Stimulated activated CD8-positive, alpha-beta memory T cell treated with anti-CD3 and anti-CD28 coated beads, Interleukin-4, amount 100 ng/mL, for 48 hours (primary cell): ENCODE measurements at regions not wholly inside any gene's neighbourhood (a gene's known extent, or its start where the extent isn't known, plus 50 kb on each side); places are given as distances from the start of the nearest gene placed in this dataset.
"Not testable (repeated sequence)": the region's sequence is repeated elsewhere in the genome, so short reads cannot be mapped to it uniquely, and the experiment has no call there.

Source experiments
- DNase-seq: peaks from one replicate; pipeline ENCODE4 v3.0.0-alpha.2; 2020

GRCh38 chr7:17558558-17559332, 260.3 kb downstream of the AHR start:
- no peak for DNase-seq

DNA sequence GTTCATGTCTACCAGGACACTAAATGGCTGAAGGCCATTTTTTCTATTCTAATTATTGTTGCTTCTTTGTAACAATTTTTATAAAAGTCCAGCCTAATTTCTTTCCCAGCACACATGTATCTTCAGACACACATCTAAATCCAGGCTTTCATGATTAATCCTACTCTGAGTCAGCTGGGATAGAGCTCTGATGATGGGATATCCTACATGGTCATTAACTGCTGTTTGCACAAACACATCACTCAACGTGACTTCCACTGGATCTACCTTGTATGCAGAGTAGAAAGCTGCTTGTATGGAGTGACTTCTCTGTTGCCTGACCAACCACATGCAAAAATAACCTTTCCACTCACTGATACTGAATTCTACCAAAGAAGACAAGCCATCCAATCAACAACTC, 260.9 kb downstream of the AHR start:
- DNase-seq, result no peak

DNA sequence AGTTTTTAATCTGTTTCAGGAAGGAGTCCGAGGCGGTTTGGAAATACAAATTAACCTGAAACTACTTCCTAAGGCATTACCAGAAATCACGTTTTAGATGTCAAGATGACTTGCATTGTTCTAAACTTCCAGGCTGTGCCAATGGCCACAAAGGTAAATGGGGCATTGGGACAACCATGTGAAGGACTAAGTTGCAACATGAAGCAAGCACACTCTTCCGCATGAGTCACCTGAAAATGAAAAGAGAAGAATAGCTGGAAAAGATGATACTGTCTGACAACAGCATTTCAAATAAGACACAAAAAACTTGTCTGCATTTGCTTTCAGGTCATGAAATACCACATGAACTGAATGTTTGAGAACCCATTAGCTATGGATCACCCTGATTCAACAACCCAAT, 262.1 kb downstream of the AHR start:
- no peak for DNase-seq

GRCh38 chr7:17560966-17561365, 262.5 kb downstream of the AHR start:
- DNase-seq, result no peak

DNA sequence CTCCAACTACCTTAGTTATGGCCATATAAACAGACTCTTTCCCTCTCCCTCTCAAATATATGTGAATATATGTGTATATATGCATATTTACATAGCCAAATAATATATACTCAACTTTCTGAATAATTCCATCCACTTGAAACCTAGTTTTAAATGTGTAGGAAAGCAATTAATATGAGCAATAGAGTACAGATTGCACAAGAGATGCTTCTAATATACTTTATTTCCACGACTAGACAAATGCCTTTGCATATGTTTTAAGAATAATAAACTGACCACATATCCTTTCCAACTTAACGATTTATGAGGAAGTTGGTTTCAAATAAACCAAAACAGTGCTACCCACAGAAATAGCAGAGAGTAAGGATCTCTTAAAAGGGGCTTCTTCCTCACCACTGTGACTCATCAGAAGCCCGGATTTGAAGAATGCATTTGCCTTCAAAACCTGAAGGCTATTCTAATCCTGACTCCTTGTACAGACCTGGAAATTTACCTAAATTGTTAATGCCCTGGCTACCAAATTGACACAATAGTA, 266.3 kb downstream of the AHR start:
- no peak for DNase-seq

DNA sequence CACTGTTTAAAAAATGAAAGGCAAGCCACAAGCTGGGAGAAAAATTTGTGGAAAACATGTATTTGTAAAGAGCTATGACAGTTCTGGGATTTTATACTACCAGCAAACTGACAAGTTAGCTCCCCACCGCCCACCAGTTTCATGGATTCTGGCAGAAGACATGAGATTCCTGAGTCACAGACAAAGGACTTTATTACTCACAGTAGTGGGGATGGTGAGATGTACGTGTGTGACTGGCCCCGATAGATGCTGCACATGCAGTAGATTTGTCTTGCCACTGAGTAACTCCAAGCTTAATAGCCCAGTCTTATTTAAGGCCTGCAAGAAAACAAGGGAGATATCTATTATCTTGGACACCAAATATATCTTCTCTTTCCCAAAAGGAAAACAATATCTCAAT, 281.7 kb downstream of the AHR start:
- no peak for DNase-seq

DNA sequence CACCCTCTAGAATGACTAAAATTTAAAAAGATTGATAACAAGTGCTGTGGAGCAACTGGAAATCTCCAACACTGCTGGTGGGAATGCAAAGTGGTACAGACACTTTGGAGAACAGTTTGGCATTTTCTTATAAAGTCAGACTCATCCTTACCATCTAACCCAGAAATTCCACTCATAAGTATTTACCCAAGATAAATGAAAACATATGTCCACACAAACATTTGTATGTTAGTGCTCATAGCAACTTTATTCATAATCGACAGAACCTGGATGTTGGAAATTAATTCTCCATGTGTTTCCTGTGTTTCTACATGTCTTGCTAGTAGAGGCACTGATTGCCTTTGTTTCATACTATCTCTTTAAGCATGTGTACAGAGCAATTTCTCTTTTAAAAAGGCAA, 282.4 kb downstream of the AHR start:
- DNase-seq, result no peak

DNA sequence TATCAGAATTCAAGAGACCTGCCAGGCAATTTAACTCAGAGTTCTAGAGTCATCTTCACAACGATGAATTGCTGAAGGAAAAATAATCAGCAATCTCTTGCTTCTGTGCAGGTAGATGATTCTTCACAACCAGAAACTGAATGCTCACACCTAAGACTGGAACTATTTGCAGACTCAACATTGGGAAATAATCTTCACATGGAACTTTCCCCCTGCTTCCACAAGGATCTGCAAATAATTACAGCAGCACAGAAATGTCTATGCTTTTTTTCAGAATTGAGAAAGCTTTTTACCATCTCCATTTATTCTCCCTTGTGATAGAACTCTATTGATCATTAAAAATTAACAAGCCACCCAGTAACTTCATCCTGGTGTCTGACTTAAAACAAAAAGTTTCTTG, 282.8 kb downstream of the AHR start:
- DNase-seq, result no peak

DNA sequence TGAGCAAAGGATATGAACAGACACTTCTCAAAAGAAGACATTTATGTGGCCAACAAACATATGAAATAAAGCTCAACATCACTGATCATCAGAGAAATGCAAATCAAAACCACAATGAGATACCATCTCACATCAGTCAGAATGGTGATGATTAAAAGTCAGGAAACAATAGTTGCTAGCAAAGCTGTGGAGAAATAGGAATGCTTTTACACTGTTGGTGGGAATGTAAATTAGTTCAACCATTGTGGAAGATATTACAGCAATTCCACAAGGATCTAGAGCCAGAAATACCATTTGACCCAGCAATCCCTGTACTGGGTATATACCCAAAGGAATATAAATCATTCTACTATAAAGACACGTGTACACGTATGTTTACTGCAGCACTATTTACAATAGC, 284.2 kb downstream of the AHR start:
- not testable (repeated sequence) for DNase-seq

DNA sequence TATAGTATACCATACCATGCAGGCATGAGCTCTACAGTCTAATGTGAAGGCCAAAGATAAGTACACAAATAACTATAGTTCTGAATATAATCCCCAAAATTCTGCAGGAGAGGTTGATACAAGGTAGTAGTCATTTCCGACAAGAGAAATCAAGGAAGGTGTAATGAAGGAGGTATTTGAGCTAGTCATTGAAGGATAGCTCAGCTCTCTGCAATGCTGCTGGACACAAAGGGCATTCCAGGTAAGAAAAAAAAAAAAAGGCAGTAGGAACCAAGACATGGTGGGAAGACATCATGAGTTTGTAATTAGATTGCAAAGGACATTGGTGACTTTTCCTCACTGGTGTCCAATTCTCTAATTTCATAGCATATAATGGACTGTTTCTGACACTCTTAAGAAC, 285.3 kb downstream of the AHR start:
- no peak for DNase-seq

DNA sequence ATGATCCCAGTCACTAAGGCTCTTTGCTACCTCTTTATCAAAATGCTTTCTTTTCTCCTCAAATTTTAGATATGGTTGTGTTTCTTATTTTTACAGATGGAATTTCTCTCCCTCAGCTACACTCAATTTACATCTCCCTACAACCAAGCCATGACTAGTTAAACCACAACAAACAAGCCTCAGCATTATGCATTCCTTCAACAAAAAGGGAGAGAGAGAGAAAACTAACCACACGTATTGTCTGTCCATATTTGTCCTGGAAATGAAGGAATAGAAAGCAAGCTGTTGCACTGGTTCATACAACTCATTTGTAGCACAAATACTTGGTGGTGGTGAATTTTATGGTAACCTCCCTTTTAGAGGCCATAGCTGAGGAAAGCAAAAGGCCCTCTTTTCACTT, 286.4 kb downstream of the AHR start:
- no peak for DNase-seq

GRCh38 chr7:17586711-17587110, 288.3 kb downstream of the AHR start:
- DNase-seq, result no peak

DNA sequence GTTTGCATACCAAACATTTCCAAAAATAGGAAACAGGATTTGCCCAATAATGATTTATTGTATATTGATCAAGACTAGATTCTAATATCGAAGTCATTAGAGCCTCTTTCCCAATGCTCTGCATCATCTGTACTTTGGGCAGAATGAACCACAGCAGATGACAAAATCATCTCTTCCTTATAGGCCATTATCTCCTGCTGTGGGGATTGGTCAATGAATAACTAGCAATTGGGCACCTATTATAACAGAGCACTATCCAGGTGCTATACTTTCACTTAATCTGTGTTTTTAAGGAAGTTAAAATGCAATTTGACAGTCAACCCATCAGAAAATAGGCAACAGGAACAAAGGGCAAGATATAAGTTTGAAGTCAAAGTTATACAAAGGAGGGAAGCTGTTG, 290.3 kb downstream of the AHR start:
- no peak for DNase-seq

- DNase-seq, result no peak
These were observed 291.2 kb downstream of the AHR start for GRCh38 chr7:17589671-17590070.

DNA sequence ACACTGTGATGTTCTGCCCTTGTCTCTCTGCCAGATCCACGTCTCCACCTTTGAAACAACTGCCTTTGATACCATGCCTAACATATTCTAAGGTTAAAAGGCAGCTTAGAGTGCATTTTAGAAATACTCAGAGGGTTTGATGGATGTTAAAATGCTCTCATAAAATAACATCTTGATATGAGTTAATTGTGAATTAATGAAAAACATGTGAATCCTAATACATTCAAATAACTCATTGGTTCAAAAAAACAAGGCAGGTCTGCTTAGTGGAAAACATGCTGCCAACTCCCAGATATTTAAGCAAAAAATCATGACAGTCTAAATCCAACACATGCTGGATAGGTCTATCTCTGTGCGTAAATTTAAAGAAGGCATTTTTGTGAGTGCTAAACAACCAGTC, 291.8 kb downstream of the AHR start:
- no peak for DNase-seq

DNA sequence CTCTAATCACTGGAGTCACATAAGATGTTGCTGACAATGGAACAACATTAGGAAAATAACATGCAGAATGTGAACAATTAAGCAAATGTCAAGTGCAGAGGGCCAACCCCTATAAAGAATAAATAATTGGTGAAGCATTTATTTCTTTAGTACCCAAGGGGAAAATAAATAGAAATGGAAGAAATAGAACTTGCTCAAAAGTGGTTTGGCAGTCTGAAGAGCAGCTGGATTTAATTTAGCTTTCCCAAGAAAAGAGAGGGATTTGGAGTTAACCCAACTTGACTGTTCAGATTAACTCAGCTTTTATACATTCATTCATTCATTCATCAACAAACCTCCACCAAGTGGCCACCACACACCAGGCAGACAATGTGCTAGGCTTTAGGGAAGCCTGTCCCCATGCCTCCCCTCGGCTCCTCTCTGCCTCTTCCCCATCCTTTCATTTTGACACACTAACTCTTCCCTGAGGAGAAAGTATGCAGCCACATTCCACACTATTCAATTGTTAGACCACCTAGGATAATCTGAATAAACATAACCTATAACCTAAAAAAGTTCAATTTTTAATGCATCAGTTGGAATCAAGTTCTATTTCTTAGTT, 295.5 kb downstream of the AHR start:
- DNase-seq, result no peak

DNA sequence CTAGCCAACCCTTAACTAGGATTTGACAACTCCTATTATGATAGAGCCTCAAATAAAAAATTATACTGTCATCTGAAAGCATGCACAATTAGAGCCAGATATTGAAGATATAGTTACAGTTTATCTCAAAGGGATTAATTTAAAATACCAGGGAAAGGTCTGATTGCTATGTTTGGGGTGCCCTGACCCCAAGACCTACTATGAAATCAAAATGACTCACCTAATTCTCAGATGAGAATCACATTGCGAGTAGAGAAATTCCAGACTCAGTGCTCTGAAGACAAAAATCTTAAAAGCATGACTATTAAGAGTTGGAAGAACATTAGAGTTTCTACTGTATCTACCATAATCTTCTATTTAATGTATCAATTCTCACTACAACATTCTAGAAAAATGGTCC, 297.1 kb downstream of the AHR start:
- no peak for DNase-seq

- no peak for DNase-seq
These were observed 299.9 kb downstream of the AHR start for GRCh38 chr7:17598305-17598704.

DNA sequence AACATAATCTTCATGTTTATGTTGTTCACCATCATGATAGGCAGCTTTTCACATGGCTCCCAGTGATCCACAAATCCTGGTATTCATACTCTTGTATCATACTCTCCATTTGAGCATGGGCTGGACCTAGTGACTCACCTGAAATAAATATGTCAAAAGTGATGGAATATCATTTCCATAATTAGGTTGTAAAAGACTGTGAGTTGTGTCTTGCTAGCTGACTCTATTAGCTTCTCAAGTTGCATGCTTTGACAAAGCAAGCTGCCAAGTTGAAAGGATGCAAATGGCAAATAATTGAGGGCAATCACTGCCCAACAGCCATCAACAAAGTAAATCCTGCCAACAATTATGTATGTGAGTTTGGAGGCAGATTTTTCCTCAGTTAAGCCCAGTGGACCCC, 300.4 kb downstream of the AHR start:
- no peak for DNase-seq

- no peak for DNase-seq
These were observed 301.4 kb downstream of the AHR start for GRCh38 chr7:17599733-17600339.

GRCh38 chr7:17600340-17600752, 301.9 kb downstream of the AHR start:
- DNase-seq, result no peak

- DNase-seq, result no peak
These were observed 303.5 kb downstream of the AHR start for GRCh38 chr7:17601921-17602320.

- no peak for DNase-seq
These were observed 309.8 kb downstream of the AHR start for GRCh38 chr7:17608114-17608833.

- no peak for DNase-seq
These were observed 313.2 kb downstream of the AHR start for GRCh38 chr7:17611611-17612010.
